NCI-H187 treated with DMSO at 0.1 percent for 48 hours (cell line): ENCODE measurements at regions not wholly inside any gene's neighbourhood (a gene's known extent, or its start where the extent isn't known, plus 50 kb on each side); places are given as distances from the start of the nearest gene placed in this dataset.
"Not testable (repeated sequence)": the region's sequence is repeated elsewhere in the genome, so short reads cannot be mapped to it uniquely, and the experiment has no call there.

ENCODE experiments used
- DNase-seq: peaks from one replicate; lab custom pipeline; 2025; lab: John Stamatoyannopoulos, UW

- no peak for DNase-seq
Observed at GRCh38 chr16:22625967-22626366, 115.3 kb downstream of the NPIPB5 start.

DNA sequence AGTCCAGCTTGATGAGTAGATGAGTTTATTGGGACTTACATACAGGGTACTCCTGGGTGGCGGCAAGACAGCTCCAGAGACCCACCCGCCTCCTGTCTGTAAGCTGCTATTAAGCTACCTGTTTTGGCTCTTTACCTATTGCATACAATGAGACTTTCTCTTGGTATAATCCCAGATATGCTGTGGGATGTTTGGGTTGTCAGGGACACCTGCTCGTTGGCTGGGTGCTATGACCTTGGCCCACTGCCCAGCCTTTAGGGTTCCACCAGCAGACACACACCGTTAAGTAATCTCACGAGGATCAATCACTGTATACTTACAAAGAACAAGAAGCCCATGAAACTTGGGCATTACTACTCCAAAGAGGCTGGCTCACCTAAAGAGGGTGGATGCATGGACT, 116.4 kb downstream of the NPIPB5 start:
- DNase-seq = no peak

DNA sequence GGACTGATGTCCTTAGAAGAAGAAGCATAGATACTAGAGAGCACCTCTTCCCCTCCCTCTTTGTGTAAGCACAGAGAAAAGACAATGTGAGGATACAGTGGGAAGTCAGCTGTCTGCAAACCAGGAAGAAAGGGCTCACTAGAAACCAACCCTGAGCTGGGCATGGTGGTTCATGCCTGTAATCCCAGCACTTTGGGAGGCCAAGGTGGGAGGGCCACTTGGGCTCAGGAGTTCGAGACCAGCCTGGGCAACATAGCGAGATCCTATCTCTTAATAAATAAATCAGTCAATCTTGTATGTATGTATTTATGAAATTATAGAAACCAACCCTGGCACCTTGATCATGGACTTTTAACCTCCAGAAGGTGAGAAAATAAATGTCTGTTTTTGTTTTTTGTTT, 118.3 kb downstream of the NPIPB5 start:
- no peak for DNase-seq

- DNase-seq = no peak
Observed at GRCh38 chr16:22630242-22630641, 119.6 kb downstream of the NPIPB5 start.

DNA sequence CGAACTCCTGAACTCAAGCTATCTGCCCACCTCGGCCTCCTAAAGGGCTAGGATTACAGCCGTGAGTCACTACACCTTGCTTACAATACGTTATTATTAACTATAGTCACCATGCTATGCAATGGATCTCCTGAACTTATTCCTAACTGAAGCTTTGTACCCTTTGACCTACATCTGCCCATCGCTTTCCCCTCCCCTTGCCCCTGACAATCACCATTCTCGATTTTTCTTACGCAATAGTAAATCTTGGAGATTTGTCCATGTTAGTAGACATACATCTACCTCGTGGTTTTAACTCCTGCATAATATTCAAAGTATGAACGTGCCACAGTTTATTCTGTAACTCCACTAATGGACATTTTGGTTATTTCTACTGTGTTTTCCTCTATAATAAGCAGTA, 120.6 kb downstream of the NPIPB5 start:
- no peak for DNase-seq

DNA sequence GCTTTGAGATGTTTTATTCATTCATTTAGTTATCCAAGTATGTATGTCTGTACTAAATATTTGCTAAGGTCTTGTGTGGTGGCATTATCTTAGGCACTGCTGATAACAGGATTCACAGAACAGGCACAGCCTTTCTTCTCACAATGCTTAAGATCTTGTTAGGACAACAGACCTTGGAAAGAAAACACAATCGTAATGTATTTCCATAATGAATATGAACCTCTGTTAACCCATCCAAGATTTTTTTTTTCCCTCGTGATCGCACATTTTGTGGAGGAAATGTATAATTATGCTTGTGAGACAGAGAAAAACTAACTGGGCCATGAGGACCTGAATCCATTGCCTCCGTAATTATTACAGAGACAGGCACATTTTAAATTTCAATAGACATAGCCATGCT, 121.9 kb downstream of the NPIPB5 start:
- DNase-seq = no peak

- DNase-seq = no peak
Observed at GRCh38 chr16:22633280-22633679, 122.6 kb downstream of the NPIPB5 start.

GRCh38 chr16:22633799-22634198, 123.1 kb downstream of the NPIPB5 start:
- DNase-seq = no peak

GRCh38 chr16:22634954-22635353, 124.3 kb downstream of the NPIPB5 start:
- DNase-seq = no peak

- DNase-seq = no peak
Observed at GRCh38 chr16:22635357-22635761, 124.7 kb downstream of the NPIPB5 start.

DNA sequence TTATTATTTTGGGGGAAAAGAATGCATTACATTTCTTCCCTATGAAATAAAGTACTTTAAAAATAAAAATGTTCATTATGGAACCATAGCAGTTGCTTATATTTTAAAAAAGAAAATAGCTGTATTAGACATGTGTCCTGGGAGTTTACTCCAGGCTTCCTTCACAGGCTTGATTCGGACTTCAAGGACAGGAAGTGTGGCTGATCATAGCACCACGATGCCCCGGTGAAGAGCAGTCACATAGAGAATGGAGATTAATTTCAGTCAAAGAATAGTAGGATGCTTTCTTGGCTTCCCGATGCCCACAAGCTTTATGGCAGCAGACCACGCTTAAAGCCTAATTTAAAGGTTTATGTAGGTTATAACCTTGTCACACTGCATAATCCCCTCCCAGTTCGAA, 125.1 kb downstream of the NPIPB5 start:
- DNase-seq = no peak

GRCh38 chr16:22638393-22639206, 127.9 kb downstream of the NPIPB5 start:
- DNase-seq = no peak

GRCh38 chr16:22641131-22641628, 130.5 kb downstream of the NPIPB5 start:
- no peak for DNase-seq

- no peak for DNase-seq
Observed at GRCh38 chr16:22642416-22643088, 131.9 kb downstream of the NPIPB5 start.

GRCh38 chr16:22643203-22643602, 132.5 kb downstream of the NPIPB5 start:
- not testable (repeated sequence) for DNase-seq

GRCh38 chr16:22643886-22644285, 133.2 kb downstream of the NPIPB5 start:
- DNase-seq = no peak

DNA sequence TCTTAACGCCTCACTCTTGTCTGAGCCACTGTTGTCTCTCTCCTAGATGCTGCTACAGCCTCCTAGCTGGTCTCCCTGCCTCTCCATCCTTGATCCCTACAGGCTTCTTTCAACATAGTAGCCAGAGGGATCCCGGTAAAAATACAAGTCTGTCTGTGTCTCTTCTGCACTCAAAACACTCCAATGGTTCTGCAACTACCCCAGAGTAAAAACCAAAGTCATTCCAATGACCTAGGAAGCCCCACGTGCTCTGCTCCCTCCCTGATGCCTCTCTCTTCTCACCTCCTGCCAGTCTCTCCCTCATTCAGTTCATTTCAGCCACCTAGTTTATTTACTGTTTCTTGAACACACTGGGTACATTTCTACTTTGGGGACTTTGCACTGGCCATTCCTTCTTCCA, 135.2 kb downstream of the NPIPB5 start:
- DNase-seq = no peak

DNA sequence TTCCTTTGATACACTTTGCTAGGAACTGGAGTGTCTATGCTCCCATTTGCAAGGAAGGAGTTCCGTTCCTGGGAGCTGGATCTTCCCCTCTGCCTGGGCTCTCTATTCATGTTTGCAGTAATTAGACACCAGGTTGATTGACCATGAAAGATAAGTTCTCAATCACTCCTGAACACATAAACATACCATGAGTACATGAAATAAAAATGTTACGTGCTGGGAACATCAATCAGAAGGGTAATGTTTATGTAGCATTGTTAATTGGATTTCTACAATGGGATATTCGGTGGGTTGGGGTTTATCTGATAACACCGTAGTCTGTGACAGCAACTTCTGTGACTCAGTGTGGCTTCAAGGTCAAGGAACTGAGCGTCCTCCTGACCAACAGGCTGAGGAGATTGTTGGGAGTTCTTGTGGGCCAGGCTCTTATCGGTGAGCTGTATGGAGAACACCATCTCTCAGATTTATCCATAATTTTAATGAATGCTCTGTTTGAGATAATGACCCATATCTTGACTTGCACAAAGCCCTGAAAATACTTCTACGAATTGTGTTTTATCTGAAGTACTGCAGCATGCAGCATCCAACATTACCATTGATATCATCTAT, 136.4 kb downstream of the NPIPB5 start:
- no peak for DNase-seq

DNA sequence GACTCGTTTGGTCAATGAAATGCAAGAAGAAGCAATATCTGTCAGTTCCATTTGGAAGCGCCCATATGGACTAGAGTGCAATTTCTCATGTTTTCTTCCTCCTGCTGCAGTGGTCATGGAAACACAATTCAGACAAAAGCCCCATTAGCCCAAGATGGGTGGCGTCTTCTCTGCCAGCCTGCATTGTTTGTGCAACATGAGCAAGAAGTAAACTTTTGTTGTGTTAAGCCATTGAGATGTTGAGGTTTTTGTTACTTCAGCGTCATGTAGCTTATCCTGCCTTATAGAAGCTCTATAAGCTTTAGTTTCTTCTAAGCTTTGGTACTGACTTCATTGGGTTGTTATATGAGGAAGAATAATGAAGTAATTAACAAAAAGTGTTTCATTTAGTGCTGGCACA, 137.4 kb downstream of the NPIPB5 start:
- no peak for DNase-seq

DNA sequence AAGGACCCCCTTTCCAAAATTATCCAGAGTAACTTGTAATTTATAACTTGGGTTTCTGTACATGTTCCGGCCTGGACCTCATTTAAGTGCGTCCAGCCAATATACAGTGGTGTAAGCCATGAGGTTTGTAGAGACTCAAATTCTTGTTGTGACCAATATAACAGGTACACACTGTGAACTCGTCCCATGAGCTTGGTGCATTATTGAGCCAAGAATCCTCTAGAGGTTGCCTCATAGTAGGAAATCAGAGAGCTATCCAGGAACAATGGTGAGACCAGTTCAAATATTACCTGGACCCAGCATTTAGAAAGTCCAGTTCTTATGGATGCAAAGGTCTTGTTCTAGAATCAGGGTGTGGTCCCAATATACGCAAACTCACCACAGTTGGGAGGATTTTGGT, 138.2 kb downstream of the NPIPB5 start:
- DNase-seq = no peak

GRCh38 chr16:22651111-22651817, 140.6 kb downstream of the NPIPB5 start:
- not testable (repeated sequence) for DNase-seq

- no peak for DNase-seq
Observed at GRCh38 chr16:22652463-22652845, 141.8 kb downstream of the NPIPB5 start.
